IMR-90 (cell line): ENCODE measurements at regions not wholly inside any gene's neighbourhood (a gene's known extent, or its start where the extent isn't known, plus 50 kb on each side); places are given as distances from the start of the nearest gene placed in this dataset.
"Not testable (repeated sequence)": the region's sequence is repeated elsewhere in the genome, so short reads cannot be mapped to it uniquely, and the experiment has no call there.

Source experiments
- ATAC-seq: fragments of 200-7000 bp; cut with Tn5 transposase; 2 replicates; pipeline ENCODE4 v1.9.1; 2020; ENCODE audit warnings: low read depth, mild to moderate bottlenecking, moderate library complexity
- BruUV-seq: library from RNA; stranded (reverse); fragments of 400-500 nt; replicated peaks from 2 replicates; lab custom pipeline; 2021; lab: Mats Ljungman, UMichigan
- CTCF ChIA-PET: fragments of 300-600 bp; formaldehyde crosslinking; extraction: SDS; loops from one replicate; lab custom pipeline; 2021; ENCODE audit warnings: antibody characterized with exemption; lab: Yijun Ruan, JAX
- POLR2A ChIA-PET: fragments of 300-600 bp; sonication (Branson Sonifier 250); formaldehyde crosslinking; loops from one replicate; lab custom pipeline; 2022; ENCODE audit warnings: antibody characterized with exemption; ENCODE audit not compliant: unreplicated experiment; lab: Charles Lee
- DNase-seq: peaks from one replicate; pipeline ENCODE4 v3.0.0; 2013
- H2AFZ ChIP-seq: replicated peaks from 2 replicates; pipeline ENCODE3; 2013; ENCODE audit warnings: low read length, mild to moderate bottlenecking; ENCODE audit not compliant: poor library complexity
- H2AK5ac ChIP-seq: 2 replicates; pipeline ENCODE4 v1.6.1; 2013; ENCODE audit warnings: low read depth, low read length, inconsistent platforms
- H2AK9ac ChIP-seq: replicated peaks from 2 replicates; pipeline ENCODE3; 2013; ENCODE audit warnings: mild to moderate bottlenecking, low read depth, low read length, moderate library complexity; ENCODE audit not compliant: poor library complexity
- H2BK120ac ChIP-seq: 2 replicates; pipeline ENCODE4 v1.6.1; 2013; ENCODE audit warnings: low read depth, low read length, inconsistent platforms
- H2BK15ac ChIP-seq: 3 replicates; pipeline ENCODE4 v1.6.1; 2013; ENCODE audit warnings: low read depth, low read length, inconsistent platforms
- H2BK20ac ChIP-seq: 2 replicates; pipeline ENCODE4 v1.6.1; 2013; ENCODE audit warnings: low read depth, mild to moderate bottlenecking, inconsistent platforms, low read length, moderate library complexity
- H2BK5ac ChIP-seq: 2 replicates; pipeline ENCODE4 v1.6.1; 2013; ENCODE audit warnings: mild to moderate bottlenecking, low read depth, low read length, inconsistent platforms; ENCODE audit not compliant: poor library complexity, severe bottlenecking
- H3K14ac ChIP-seq: replicated peaks from 2 replicates; pipeline ENCODE4 v1.6.1; 2013; ENCODE audit warnings: low read depth, low read length, inconsistent platforms
- H3K18ac ChIP-seq: 2 replicates; pipeline ENCODE4 v1.6.1; 2013; ENCODE audit warnings: low read depth, low read length, control low read depth
- H3K23ac ChIP-seq: 2 replicates; pipeline ENCODE4 v1.6.1; 2013; ENCODE audit warnings: low read depth, low read length, inconsistent platforms
- H3K27ac ChIP-seq: 2 replicates; pipeline ENCODE4 v1.5.1; 2013; ENCODE audit warnings: mild to moderate bottlenecking, control low read depth, low read length; ENCODE audit not compliant: insufficient read depth
- H3K27me3 ChIP-seq: 2 replicates; pipeline ENCODE4 v1.6.1; 2013; ENCODE audit warnings: low read length; ENCODE audit not compliant: control insufficient read depth, insufficient read depth
- H3K36me3 ChIP-seq: 2 replicates; pipeline ENCODE4 v1.6.1; 2013; ENCODE audit warnings: low read length, mixed read lengths; ENCODE audit not compliant: control insufficient read depth, insufficient read depth
- H3K4ac ChIP-seq: 2 replicates; pipeline ENCODE4 v1.6.1; 2013; ENCODE audit warnings: low read depth, low read length, inconsistent platforms
- H3K4me1 ChIP-seq: 2 replicates; pipeline ENCODE4 v1.6.1; 2013; ENCODE audit warnings: low read length, mixed read lengths; ENCODE audit not compliant: control insufficient read depth, insufficient read depth
- H3K4me2 ChIP-seq: 2 replicates; pipeline ENCODE4 v1.6.1; 2013; ENCODE audit warnings: low read depth, mild to moderate bottlenecking, control low read depth, low read length, moderate library complexity
- H3K4me3 ChIP-seq: 2 replicates; pipeline ENCODE4 v1.5.1; 2013; ENCODE audit warnings: low read depth, mild to moderate bottlenecking, control low read depth, low read length, moderate library complexity; ENCODE audit not compliant: insufficient read depth
- H3K56ac ChIP-seq: 2 replicates; pipeline ENCODE4 v1.6.1; 2013; ENCODE audit warnings: low read length, inconsistent platforms; ENCODE audit not compliant: insufficient read depth; ENCODE audit errors: extremely low read depth
- H3K79me1 ChIP-seq, 2 experiments: 2 replicates each; pipeline ENCODE4 v1.6.1; 2013; ENCODE audit warnings: low read length in 2 of 2, inconsistent platforms in 1 of 2, low read depth in 1 of 2
- H3K9ac ChIP-seq: 2 replicates; pipeline ENCODE4 v1.6.1; 2013; ENCODE audit warnings: low read depth, low read length, control low read depth
- H3K9me1 ChIP-seq: 2 replicates; pipeline ENCODE4 v1.6.1; 2013; ENCODE audit warnings: low read length, inconsistent platforms; ENCODE audit not compliant: insufficient read depth
- H3K9me3 ChIP-seq: 2 replicates; pipeline ENCODE4 v1.6.1; 2013; ENCODE audit warnings: low read length; ENCODE audit not compliant: control insufficient read depth, insufficient read depth
- H4K20me1 ChIP-seq: 2 replicates; pipeline ENCODE4 v1.6.1; 2013; ENCODE audit warnings: low read length, inconsistent platforms; ENCODE audit not compliant: insufficient read depth
- H4K5ac ChIP-seq: 2 replicates; pipeline ENCODE4 v1.6.1; 2013; ENCODE audit warnings: mild to moderate bottlenecking, low read depth, low read length, control low read depth
- H4K8ac ChIP-seq, 2 experiments: 2 replicates each; pipeline ENCODE4 v1.6.1; 2013; ENCODE audit warnings: low read depth in 2 of 2, low read length in 2 of 2, control low read depth in 1 of 2, inconsistent platforms in 1 of 2
- H4K91ac ChIP-seq: 2 replicates; pipeline ENCODE4 v1.6.1; 2013; ENCODE audit warnings: low read depth, low read length, inconsistent platforms; ENCODE audit not compliant: insufficient read depth
- WGBS, 2 experiments: methylation state at CpG; one replicate each; pipeline versions ENCODE4 v1.1.5 to v1.1.7; 2013; ENCODE audit warnings: missing lambda C conversion rate in 2 of 2; ENCODE audit not compliant: insufficient read length in 1 of 2; ENCODE audit errors: extremely low coverage in 2 of 2; 5-methylcytosine and 5-hydroxymethylcytosine counted together
- dilution Hi-C: fragments of 300-500 bp; cut with HindIII; formaldehyde crosslinking; loops from one replicate; pipeline ENCODE4 v1.14.3; 2018; ENCODE audit warnings: low sequenced_read_pairs; ENCODE audit not compliant: unreplicated experiment
- in situ Hi-C: fragments of 300-500 bp; cut with MboI; formaldehyde crosslinking; loops from 3 replicates; pipeline ENCODE4 v1.14.3; 2019; ENCODE audit warnings: low sequenced_read_pairs, inconsistent platforms, mixed read lengths
- intact Hi-C: fragments of 100-400 bp; cut with micrococcal nuclease; formaldehyde crosslinking; loops from 2 replicates; pipeline ENCODE4 v1.10.0; 2022

DNA sequence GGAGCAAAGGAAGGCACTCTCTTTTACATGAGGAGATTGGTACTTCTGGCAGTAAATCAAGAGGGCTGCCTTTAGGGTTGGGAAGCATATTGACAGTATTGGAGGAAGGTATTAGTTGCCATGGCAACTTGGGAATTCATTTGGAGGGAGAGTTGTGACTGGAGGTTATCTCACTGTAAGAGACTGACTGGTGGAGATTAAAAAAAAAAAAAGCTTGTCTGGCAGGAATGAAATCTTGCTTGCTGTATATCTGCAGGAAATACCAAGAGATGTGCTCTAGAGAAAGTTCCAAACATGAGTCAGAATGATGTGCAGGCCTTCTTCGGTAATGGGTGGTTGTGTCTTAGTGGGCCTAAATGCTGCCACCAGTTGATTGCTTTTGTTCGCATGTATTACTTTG lies 59.1 kb downstream of the SRGAP2 start:
- H2BK5ac ChIP-seq, H2BK20ac ChIP-seq, H3K4ac ChIP-seq, H3K27me3 ChIP-seq, H3K36me3 ChIP-seq, dilution Hi-C loops, H2BK15ac ChIP-seq, H4K91ac ChIP-seq, H3K4me3 ChIP-seq, H3K4me2 ChIP-seq, POLR2A ChIA-PET, H3K27ac ChIP-seq, H3K9me3 ChIP-seq, H3K9me1 ChIP-seq, intact Hi-C loops, H2BK120ac ChIP-seq, H3K4me1 ChIP-seq, H3K9ac ChIP-seq, H4K5ac ChIP-seq, H3K56ac ChIP-seq, in situ Hi-C loops, CTCF ChIA-PET, H3K23ac ChIP-seq, H2AK5ac ChIP-seq, H4K20me1 ChIP-seq, H4K8ac ChIP-seq, H2AK9ac ChIP-seq, H3K18ac ChIP-seq, H3K14ac ChIP-seq, H3K79me1 ChIP-seq, BruUV-seq, DNase-seq, H2AFZ ChIP-seq: not testable (repeated sequence)
- peak; percentile 85 for ATAC-seq
- WGBS, 2 experiments, result no CpG with 5 or more reads among the region's 2 CpGs

GRCh38 chr1:206264916-206265315 lies 61.6 kb downstream of the SRGAP2 start:
- H3K4ac ChIP-seq, H2BK20ac ChIP-seq, H2BK15ac ChIP-seq, H2AK9ac ChIP-seq, POLR2A ChIA-PET, H3K36me3 ChIP-seq, H2AK5ac ChIP-seq, H3K9me3 ChIP-seq, H3K4me1 ChIP-seq, H3K4me2 ChIP-seq, H3K14ac ChIP-seq, H2BK120ac ChIP-seq, H4K20me1 ChIP-seq, H3K9me1 ChIP-seq, ATAC-seq, H2AFZ ChIP-seq, H3K27me3 ChIP-seq, H3K79me1 ChIP-seq, H3K4me3 ChIP-seq, H4K5ac ChIP-seq, H3K9ac ChIP-seq, H3K56ac ChIP-seq, CTCF ChIA-PET, H4K91ac ChIP-seq, dilution Hi-C loops, H3K23ac ChIP-seq, in situ Hi-C loops, H2BK5ac ChIP-seq, H3K18ac ChIP-seq, H4K8ac ChIP-seq, BruUV-seq, intact Hi-C loops, DNase-seq, H3K27ac ChIP-seq: not testable (repeated sequence)
- no CpG with 5 or more reads among the region's 2 CpGs for WGBS, 2 experiments
